SK-N-SH treated with all-trans-retinoic acid at 6 μM for 48 hours (cell line): ENCODE measurements at regions not wholly inside any gene's neighbourhood (a gene's known extent, or its start where the extent isn't known, plus 50 kb on each side); places are given as distances from the start of the nearest gene placed in this dataset.

Experiments
- ATAC-seq: fragments of 200-7000 bp; cut with Tn5 transposase; 3 replicates; pipeline ENCODE4 v1.9.1; 2020; ENCODE audit warnings: mild to moderate bottlenecking, moderate library complexity
- ARNTL ChIP-seq: fragments of 450-650 bp; formaldehyde crosslinking; IDR thresholded peaks from 2 replicates; pipeline ENCODE4 v1.5.0; 2020; ENCODE audit warnings: low read depth, mild to moderate bottlenecking, moderate library complexity, borderline replicate concordance
- BACH2 ChIP-seq: fragments of 250-450 bp; sonication (Bioruptor Pico); IDR thresholded peaks from 2 replicates; pipeline ENCODE4 v1.9.0; 2021; ENCODE audit warnings: mild to moderate bottlenecking, borderline replicate concordance
- CREB5 ChIP-seq: fragments of 250-450 bp; sonication (Bioruptor Pico); IDR thresholded peaks from 2 replicates; pipeline ENCODE4 v1.5.1; 2020; ENCODE audit warnings: low read depth, mild to moderate bottlenecking, moderate library complexity
- CSDC2 ChIP-seq: fragments of 250-450 bp; sonication (Bioruptor Pico); IDR thresholded peaks from 2 replicates; pipeline ENCODE4 v1.5.0; 2020; ENCODE audit warnings: mild to moderate bottlenecking, moderate library complexity
- CSRNP3 ChIP-seq: fragments of 250-450 bp; sonication (Bioruptor Pico); IDR thresholded peaks from 2 replicates; pipeline ENCODE4 v1.5.1; 2021; ENCODE audit warnings: mild to moderate bottlenecking, moderate library complexity
- ESRRG ChIP-seq: fragments of 250-450 bp; sonication (Bioruptor Pico); IDR thresholded peaks from 2 replicates; pipeline ENCODE4 v1.6.1; 2021; ENCODE audit warnings: mild to moderate bottlenecking
- GLIS3 ChIP-seq: fragments of 250-450 bp; sonication (Bioruptor Pico); IDR thresholded peaks from 2 replicates; pipeline ENCODE4 v1.5.0; 2020; ENCODE audit warnings: mild to moderate bottlenecking, moderate library complexity
- ISL1 ChIP-seq: fragments of 250-450 bp; sonication (Bioruptor Pico); IDR thresholded peaks from 2 replicates; pipeline ENCODE4 v2.1.2; 2022; ENCODE audit warnings: mild to moderate bottlenecking, moderate library complexity
- OSR1 ChIP-seq: fragments of 250-450 bp; sonication (Bioruptor Pico); IDR thresholded peaks from 2 replicates; pipeline ENCODE4 v1.8.0; 2022; ENCODE audit warnings: moderate library complexity, mild to moderate bottlenecking, inconsistent platforms
- PATZ1 ChIP-seq: fragments of 250-450 bp; sonication (Bioruptor Pico); IDR thresholded peaks from 2 replicates; pipeline ENCODE4 v1.8.0; 2020; ENCODE audit warnings: mild to moderate bottlenecking, moderate library complexity, borderline replicate concordance
- PPARA ChIP-seq: fragments of 250-450 bp; sonication (Bioruptor Pico); IDR thresholded peaks from 2 replicates; pipeline ENCODE4 v1.5.0; 2020; ENCODE audit warnings: mild to moderate bottlenecking, borderline replicate concordance
- RARB ChIP-seq: fragments of 250-450 bp; sonication (Bioruptor Pico); IDR thresholded peaks from 2 replicates; pipeline ENCODE4 v1.8.0; 2021; ENCODE audit warnings: mild to moderate bottlenecking, moderate library complexity
- TCF4 ChIP-seq: fragments of 250-450 bp; sonication (Bioruptor Pico); IDR thresholded peaks from 2 replicates; pipeline ENCODE4 v1.8.0; 2021; ENCODE audit warnings: mild to moderate bottlenecking, moderate library complexity, borderline replicate concordance
- TOX ChIP-seq: fragments of 250-450 bp; sonication (Bioruptor Pico); IDR thresholded peaks from 2 replicates; pipeline ENCODE4 v1.8.0; 2021; ENCODE audit warnings: mild to moderate bottlenecking, moderate library complexity, borderline replicate concordance
- TSHZ2 ChIP-seq: fragments of 250-450 bp; sonication (Bioruptor Pico); IDR thresholded peaks from 2 replicates; pipeline ENCODE4 v1.5.0; 2020; ENCODE audit warnings: mild to moderate bottlenecking, moderate library complexity
- ZC3H10 ChIP-seq: fragments of 250-450 bp; sonication (Bioruptor Pico); IDR thresholded peaks from 2 replicates; pipeline ENCODE4 v1.5.1; 2021; ENCODE audit warnings: mild to moderate bottlenecking, moderate library complexity
- ZFP3 ChIP-seq: fragments of 250-450 bp; sonication (Bioruptor Pico); IDR thresholded peaks from 2 replicates; pipeline ENCODE4 v1.5.0; 2020; ENCODE audit warnings: mild to moderate bottlenecking, moderate library complexity
- ZFP30 ChIP-seq: fragments of 450-650 bp; formaldehyde crosslinking; IDR thresholded peaks from 2 replicates; pipeline ENCODE4 v1.5.0; 2022; ENCODE audit warnings: mild to moderate bottlenecking, moderate library complexity
- ZNF565 ChIP-seq: fragments of 450-650 bp; formaldehyde crosslinking; conservative IDR thresholded peaks from 2 replicates; pipeline ENCODE4 v1.5.0; 2020; ENCODE audit warnings: low read depth, mild to moderate bottlenecking, moderate library complexity
- ZNF70 ChIP-seq: fragments of 450-650 bp; formaldehyde crosslinking; IDR thresholded peaks from 2 replicates; pipeline ENCODE4 v1.5.0; 2020; ENCODE audit warnings: mild to moderate bottlenecking, moderate library complexity
- ZNF8 ChIP-seq: fragments of 450-650 bp; formaldehyde crosslinking; IDR thresholded peaks from 2 replicates; pipeline ENCODE4 v1.5.0; 2020; ENCODE audit warnings: mild to moderate bottlenecking, moderate library complexity

GRCh38 chr3:147002721-147003120, 397.6 kb upstream of the PLSCR5 start:
- TF ChIP-seq RARB (CRISPR knock-in tag) (no peak), CSDC2 (CRISPR knock-in tag) (no peak), TSHZ2 (CRISPR knock-in tag) (no peak), CSRNP3 (CRISPR knock-in tag) (no peak), ZC3H10 (no peak), ZFP30 (no peak), ZNF565 (CRISPR knock-in tag) (no peak), GLIS3 (CRISPR knock-in tag) (no peak), CREB5 (CRISPR knock-in tag) (no peak), ZNF70 (CRISPR knock-in tag) (no peak), OSR1 (CRISPR knock-in tag) (no peak), ZFP3 (no peak), ISL1 (CRISPR knock-in tag) (no peak), TOX (no peak)
- no peak for ATAC-seq

- ATAC-seq, result peak; percentile 60
- TF ChIP-seq PATZ1 (CRISPR knock-in tag), result no peak
These were observed 395.1 kb upstream of the PLSCR5 start for GRCh38 chr3:147000274-147000673.

- no peak for TF ChIP-seq ZNF8 (CRISPR knock-in tag)
- no peak for TF ChIP-seq TCF4
- TF ChIP-seq ZFP3, result no peak
- no peak for TF ChIP-seq ZNF565 (CRISPR knock-in tag)
- no peak for TF ChIP-seq ESRRG (CRISPR knock-in tag)
- no peak for TF ChIP-seq CSRNP3 (CRISPR knock-in tag)
- no peak for TF ChIP-seq OSR1 (CRISPR knock-in tag)
- no peak for ATAC-seq
These were observed 386.8 kb upstream of the PLSCR5 start for GRCh38 chr3:146991907-146992306.

- TF ChIP-seq ARNTL (CRISPR knock-in tag) (no peak), GLIS3 (CRISPR knock-in tag) (no peak), ZNF565 (CRISPR knock-in tag) (no peak), ISL1 (CRISPR knock-in tag) (no peak)
These were observed 370.3 kb upstream of the PLSCR5 start for GRCh38 chr3:146975476-146975875.

GRCh38 chr3:146975032-146975431, 369.9 kb upstream of the PLSCR5 start:
- no peak for TF ChIP-seq CREB5 (CRISPR knock-in tag)
- TF ChIP-seq RARB (CRISPR knock-in tag), result no peak
- no peak for TF ChIP-seq ZNF70 (CRISPR knock-in tag)
- no peak for TF ChIP-seq BACH2
- TF ChIP-seq ARNTL (CRISPR knock-in tag), result no peak
- no peak for TF ChIP-seq PPARA (CRISPR knock-in tag)
- TF ChIP-seq, all 23 proteins: peak for 0

More at GRCh38 chr3:146975476-146975875, 370.3 kb upstream of the PLSCR5 start:
- ATAC-seq, result no peak

More at GRCh38 chr3:146975032-146975431, 369.9 kb upstream of the PLSCR5 start:
- ATAC-seq, result no peak
